GM21367 (cell line): ENCODE measurements at regions not wholly inside any gene's neighbourhood (a gene's known extent, or its start where the extent isn't known, plus 50 kb on each side); places are given as distances from the start of the nearest gene placed in this dataset.
"Not testable (repeated sequence)": the region's sequence is repeated elsewhere in the genome, so short reads cannot be mapped to it uniquely, and the experiment has no call there.

ENCODE experiments used
- ATAC-seq: cut with Tn5 transposase; IDR thresholded peaks from one replicate; pipeline ENCODE4 v1.9.1; 2021; ENCODE audit not compliant: unreplicated experiment

DNA sequence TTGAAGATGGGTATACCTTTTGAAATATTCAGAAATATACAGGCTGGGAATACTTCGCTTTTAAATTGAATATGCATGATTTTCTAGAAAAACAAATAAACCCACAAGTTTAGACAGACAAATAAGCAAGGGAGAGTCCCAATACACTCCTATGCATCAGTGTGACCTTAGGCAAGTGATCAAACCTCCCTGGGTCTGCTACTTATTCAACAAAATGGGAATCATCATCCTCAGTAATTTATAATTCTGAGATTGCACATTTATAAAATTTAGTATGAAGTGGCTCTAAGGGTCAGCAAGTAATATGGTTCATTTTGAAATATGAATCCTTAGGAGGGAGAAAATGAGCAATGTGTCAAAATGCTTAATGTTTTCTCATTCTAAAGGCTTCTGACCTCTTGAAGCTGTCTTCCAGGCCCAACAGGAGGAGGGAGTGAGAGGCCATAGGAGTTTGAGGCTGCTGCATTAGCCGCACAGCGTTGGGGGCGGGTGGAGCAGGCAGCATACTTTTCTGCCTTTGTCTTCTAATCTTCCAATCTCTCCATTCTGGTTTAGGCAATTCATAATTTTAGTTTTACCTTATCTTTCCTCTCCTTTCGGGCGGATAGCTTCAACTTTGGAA is 155.1 kb downstream of the TRIB2 start:
- ATAC-seq = no peak

DNA sequence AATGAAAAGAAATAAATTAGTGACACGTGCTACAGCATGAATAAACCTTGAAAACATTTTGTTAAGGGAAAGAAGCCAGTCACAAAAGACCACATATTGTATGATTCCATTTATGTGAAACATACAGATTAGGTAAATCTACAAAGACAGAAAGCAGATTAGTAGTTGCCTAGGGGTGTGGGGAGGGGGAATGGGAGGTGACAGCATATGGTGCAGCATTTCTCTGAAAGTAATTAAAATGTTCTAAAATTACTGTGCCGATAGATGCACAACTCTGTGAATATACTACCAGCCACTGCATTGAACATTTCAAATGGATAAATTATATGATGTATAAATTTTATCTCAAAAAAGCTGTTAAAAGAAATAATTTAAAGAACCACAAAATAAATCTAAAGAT is 161.0 kb downstream of the TRIB2 start:
- ATAC-seq = no peak

DNA sequence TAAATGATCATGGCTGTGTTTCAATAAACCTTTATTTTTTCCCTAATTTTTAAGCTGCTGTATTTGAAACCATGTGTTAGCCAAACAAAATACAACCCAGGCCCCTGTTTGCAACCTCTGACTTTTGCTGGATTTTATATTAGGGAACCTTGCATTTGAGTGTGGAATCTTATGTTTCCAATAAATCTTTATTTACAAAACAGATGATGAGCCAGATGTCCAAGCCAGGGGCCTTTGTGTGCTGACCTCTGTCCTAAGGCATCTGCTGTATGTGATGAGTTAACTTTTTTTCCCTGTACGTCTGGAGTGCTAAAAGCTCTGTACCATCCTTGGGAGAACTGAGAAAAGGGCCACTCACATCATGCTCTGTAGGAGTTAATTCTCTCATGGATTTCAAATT is 162.9 kb downstream of the TRIB2 start:
- no peak for ATAC-seq

DNA sequence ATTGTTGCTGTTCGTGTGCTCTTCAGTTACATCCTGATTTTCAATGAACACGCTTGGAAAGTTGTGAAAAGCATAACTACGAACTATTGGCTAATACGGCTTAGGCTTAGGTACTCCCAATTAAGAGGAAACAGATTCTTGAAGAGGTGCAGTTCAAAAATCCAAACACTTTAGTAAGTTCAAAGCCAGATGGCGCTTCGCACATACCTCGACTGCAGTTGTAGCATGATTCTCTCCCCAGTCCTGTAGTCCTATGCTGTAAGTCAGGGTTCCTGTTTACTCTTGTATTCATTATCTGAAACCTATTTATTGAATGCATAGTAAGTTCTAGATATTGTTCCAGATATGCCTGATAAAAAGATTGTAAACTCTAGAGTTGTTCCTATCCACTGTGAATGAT is 165.2 kb downstream of the TRIB2 start:
- ATAC-seq = no peak

DNA sequence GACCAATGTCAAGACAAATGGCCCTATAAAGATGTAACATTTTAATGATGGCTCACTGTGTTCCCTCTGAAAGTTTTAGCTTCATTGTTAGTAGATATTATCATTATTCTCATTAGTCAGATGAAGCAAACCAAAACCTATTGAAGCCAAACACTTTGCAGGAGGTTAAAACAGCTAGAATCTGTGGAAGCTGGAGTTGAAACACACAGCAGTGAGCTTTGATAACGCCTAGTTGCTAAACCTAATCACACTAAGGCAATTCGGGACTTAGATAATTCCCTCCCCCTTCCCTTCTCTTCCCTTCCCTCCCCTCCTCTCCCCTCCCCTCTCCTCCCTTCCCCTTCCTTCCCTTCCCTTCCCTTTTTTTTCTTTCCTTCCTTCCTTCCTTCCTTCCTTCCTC is 165.7 kb downstream of the TRIB2 start:
- no peak for ATAC-seq

DNA sequence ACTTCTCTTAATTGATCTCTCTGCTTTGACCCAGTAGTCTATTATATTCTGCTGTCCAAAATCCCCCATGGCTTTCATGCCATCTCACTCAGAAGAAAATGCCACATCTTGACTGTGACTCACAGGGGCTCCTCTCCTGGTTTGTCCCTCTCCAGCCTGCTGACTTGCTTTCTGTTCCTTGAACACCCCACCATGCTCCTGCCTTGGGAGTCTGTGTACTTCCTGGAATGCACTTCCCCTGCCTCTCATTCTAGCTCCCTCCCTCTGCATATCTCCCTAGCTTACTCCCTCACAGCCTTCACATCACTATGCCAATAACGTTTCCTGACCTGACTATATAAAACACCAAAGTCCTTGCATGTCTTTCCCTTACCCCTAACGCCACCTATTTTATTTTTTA is 167.2 kb downstream of the TRIB2 start:
- no peak for ATAC-seq

- no peak for ATAC-seq
Observed at GRCh38 chr2:12884713-12885282, 168.1 kb downstream of the TRIB2 start.

GRCh38 chr2:12890066-12890465 is 173.3 kb downstream of the TRIB2 start:
- no peak for ATAC-seq

DNA sequence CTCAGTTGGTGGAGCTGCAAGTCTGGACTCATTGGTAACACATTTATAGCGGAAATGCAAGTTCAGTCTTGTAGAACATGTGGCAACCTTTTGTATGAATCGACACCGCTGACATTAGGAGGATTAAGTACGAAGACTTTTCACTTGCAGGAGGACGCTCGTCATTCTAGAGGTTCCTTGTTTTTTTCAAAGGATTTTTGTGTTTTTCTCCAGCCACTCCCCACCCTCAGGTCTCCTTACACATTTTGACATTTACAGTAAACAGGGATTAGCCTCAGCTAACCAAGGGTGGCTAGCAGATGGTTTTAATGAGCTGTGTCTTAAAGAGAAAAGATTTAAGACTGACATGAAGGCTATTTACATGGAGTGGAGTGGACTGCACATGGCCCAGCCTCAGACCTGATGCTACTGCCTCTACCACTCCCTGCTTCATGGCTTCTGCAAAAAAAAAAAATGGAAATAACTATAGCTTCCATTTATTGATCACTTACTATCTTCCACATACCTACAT is 173.8 kb downstream of the TRIB2 start:
- no peak for ATAC-seq

- no peak for ATAC-seq
Observed at GRCh38 chr2:12895017-12895416, 178.3 kb downstream of the TRIB2 start.

DNA sequence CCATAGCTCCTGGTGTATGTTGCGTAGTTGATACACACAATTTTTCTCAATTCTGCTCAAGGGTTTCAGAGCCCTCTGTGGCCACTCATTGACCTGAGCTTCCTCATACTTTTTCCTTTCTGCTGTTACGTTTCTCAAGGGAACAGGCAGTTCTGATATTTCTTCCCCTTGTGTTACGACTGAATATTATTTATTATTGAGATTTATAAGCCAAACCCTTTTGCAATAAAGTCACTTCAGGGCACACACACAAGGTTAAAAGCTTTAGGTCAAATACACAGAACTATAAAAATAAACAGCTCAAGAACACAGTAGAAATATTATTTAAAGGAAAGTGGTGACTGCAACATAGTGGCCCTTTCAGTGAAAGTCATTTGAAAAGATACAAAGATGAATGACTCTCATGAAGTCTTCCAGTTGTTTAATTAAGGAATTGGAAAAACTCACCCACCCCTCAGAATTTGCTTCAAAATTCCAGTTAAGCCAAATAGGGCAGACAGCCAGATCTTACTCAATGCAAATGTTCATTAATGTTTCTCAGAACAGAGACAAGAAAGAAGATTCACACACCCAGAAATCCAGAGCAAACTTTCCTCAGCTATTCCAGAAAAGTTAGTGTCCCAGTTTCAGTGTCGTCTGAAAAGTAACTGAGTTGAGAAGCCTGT is 179.7 kb downstream of the TRIB2 start:
- no peak for ATAC-seq

GRCh38 chr2:12897181-12897580 is 180.4 kb downstream of the TRIB2 start:
- no peak for ATAC-seq

- no peak for ATAC-seq
Observed at GRCh38 chr2:12903272-12903671, 186.5 kb downstream of the TRIB2 start.

DNA sequence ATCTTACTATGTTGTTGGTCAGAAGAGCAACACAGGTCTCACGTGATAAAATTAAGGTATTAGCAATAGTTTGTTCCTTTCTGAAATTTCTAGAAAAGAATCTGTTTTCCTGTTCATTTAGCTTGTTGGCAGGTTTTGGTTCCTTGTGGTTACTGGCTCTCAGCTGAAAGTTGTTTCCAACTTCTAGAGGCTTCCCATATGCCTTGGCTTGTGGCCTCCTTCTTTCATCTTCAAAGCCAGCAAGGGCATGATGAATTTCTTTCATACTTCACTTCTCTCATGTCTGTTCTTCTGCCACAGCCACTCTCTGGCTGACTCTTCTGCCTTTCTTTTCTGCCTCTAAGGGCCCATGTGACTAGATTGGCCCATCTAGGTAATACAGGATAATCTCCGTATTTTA is 193.7 kb downstream of the TRIB2 start:
- no peak for ATAC-seq

DNA sequence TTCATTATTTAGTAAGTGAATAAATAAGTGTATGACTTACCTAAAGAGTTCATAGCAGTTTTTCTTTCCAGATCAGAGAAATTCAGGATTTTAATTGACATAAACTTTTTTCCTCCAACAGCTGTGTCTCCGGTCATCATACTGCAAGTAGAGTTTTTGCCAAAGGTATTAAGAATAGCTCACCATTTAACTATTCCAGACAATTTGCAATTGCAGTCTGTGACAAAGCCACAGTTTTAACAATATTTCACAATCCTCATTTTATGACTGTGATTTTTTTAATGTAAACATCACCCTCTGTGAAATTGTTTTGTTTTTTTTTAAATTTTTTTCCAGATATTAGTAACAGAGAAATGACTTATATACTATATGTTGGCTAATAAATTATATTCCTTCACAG is 199.1 kb downstream of the TRIB2 start:
- no peak for ATAC-seq

DNA sequence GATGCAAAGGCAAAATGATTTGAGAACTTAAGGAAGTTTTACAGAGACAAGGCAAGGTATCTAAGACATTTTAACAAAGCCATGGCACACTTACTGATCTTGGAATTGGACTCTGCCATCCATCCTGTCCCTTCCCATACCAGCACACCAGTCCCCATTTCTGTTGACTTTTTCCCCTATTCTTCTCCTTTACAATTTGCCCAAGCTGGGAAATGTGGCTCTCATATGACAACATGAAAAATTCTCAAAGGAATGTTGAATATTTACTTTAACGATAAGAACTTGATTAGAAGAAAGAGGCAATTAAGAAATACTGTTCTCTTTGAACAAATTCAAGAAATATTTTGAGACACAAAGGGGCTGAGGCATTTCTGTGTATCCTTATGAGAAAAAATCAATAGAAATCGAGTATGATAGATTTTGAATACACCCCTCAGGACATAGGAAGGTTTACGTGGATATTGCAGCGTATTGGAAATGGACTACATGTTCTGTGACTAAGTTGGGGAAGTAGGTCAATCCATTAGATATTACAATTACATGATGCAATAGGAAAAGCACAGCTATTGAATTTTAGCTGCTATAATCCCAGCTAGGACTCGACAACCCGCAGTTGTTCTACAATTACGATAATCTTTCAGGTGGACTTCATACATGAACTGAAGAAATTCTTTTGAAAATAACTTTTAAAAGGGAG is 201.6 kb downstream of the TRIB2 start:
- ATAC-seq = no peak

GRCh38 chr2:12918835-12919445 is 202.2 kb downstream of the TRIB2 start:
- no peak for ATAC-seq

- no peak for ATAC-seq
Observed at GRCh38 chr2:12921321-12921720, 204.6 kb downstream of the TRIB2 start.

DNA sequence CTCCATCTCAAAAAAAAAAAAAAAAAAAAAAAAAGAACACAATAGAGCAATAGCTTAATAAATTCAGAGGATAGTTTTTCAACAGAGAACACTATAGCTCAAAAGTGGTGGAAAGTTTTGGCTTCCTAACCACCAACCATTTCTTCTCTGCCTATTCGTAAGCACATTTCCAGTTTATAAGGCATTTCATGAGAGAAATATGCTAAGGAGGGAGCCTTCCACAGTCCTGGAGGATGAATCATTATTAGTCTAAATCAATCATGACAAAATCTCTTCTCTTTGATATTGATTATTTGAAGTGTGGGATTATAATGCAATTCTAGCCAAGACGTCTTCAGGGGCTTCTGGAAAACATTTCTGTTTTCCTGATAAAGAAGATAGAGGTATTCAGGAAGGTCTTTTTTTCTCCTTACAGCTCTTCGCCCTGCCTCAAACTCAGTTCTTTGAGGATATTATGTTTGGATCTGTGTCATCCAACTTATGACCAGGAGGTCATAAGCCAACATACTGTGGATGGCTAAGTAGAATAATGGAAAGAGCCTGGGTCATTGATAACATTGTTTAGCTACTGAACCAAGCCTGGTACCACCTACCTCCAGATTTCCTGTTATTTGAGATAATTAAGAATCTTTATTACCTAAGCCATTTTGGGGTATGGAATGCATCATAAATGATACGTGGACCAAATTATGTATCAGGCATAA is 207.3 kb downstream of the TRIB2 start:
- no peak for ATAC-seq

DNA sequence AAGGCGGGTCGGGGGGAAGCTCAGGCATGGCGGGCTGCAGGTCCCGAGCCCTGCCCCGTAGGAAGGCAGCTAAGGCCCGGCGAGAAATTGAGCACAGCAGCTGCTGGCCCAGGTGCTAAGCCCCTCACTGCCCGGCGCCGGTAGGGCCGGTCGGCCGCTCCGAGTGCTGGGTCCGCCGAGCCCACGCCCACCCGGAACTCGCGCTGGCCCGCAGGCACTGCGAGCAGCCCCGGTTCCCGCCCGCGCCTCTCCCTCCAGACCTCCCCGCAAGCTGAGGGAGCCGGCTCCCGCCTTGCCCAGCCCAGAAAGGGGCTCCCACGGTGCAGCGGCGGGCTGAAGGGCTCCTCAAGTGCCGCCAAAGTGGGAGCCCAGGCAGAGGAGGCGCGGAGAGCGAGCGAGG is 209.9 kb downstream of the TRIB2 start:
- not testable (repeated sequence) for ATAC-seq
